H9 (cell line): ENCODE measurements at regions not wholly inside any gene's neighbourhood (a gene's known extent, or its start where the extent isn't known, plus 50 kb on each side); places are given as distances from the start of the nearest gene placed in this dataset.

ENCODE experiments used
- DNase-seq: peaks from one replicate; pipeline ENCODE4 v3.0.0-alpha.2; 2017
- H2AFZ ChIP-seq: one replicate; pipeline ENCODE4 v1.6.1; 2013; ENCODE audit warnings: mild to moderate bottlenecking, low read length, control low read depth, moderate library complexity
- H2AK5ac ChIP-seq: 2 replicates; pipeline ENCODE4 v1.6.1; 2013; ENCODE audit warnings: low read length, control low read depth, mixed read lengths; ENCODE audit not compliant: insufficient read length
- H2BK120ac ChIP-seq: one replicate; pipeline ENCODE4 v1.6.1; 2013; ENCODE audit warnings: low read depth, mild to moderate bottlenecking, low read length, control low read depth, inconsistent platforms; ENCODE audit not compliant: poor library complexity, severe bottlenecking
- H2BK12ac ChIP-seq: 2 replicates; pipeline ENCODE4 v1.6.1; 2013; ENCODE audit warnings: low read length, control low read depth, mixed read lengths, low read depth; ENCODE audit not compliant: insufficient read length
- H2BK15ac ChIP-seq: 2 replicates; pipeline ENCODE4 v1.6.1; 2013; ENCODE audit warnings: low read depth, low read length, control low read depth
- H2BK20ac ChIP-seq: one replicate; pipeline ENCODE4 v1.6.1; 2013; ENCODE audit warnings: low read depth, mild to moderate bottlenecking, low read length, control low read depth, inconsistent platforms; ENCODE audit not compliant: poor library complexity, severe bottlenecking
- H2BK5ac ChIP-seq: 2 replicates; pipeline ENCODE4 v1.6.1; 2013; ENCODE audit warnings: low read length, control low read depth, mixed read lengths; ENCODE audit not compliant: insufficient read length
- H3K14ac ChIP-seq: 2 replicates; pipeline ENCODE4 v1.6.1; 2013; ENCODE audit warnings: low read length, control low read depth; ENCODE audit not compliant: insufficient read depth
- H3K18ac ChIP-seq: 2 replicates; pipeline ENCODE4 v1.6.1; 2013; ENCODE audit warnings: low read depth, mild to moderate bottlenecking, mixed read lengths, low read length, control low read depth; ENCODE audit not compliant: insufficient read length
- H3K23ac ChIP-seq: 2 replicates; pipeline ENCODE4 v1.6.1; 2013; ENCODE audit warnings: low read length, control low read depth, mixed read lengths, low read depth; ENCODE audit not compliant: insufficient read length
- H3K23me2 ChIP-seq: 2 replicates; pipeline ENCODE4 v1.6.1; 2013; ENCODE audit warnings: low read depth, mild to moderate bottlenecking, mixed read lengths, low read length, control low read depth; ENCODE audit not compliant: insufficient read length, poor library complexity, severe bottlenecking
- H3K27ac ChIP-seq: 2 replicates; pipeline ENCODE4 v1.5.1; 2013; ENCODE audit warnings: low read length, control low read depth, mixed read lengths, low read depth; ENCODE audit not compliant: insufficient read length
- H3K27me3 ChIP-seq: 2 replicates; pipeline ENCODE4 v1.6.1; 2013; ENCODE audit warnings: low read length, control low read depth, inconsistent platforms; ENCODE audit not compliant: insufficient read depth
- H3K4ac ChIP-seq: 2 replicates; pipeline ENCODE4 v1.6.1; 2013; ENCODE audit warnings: low read depth, mild to moderate bottlenecking, control low read depth, inconsistent platforms, low read length, moderate library complexity
- H3K4me1 ChIP-seq: 2 replicates; pipeline ENCODE4 v1.6.1; 2013; ENCODE audit warnings: low read length, control low read depth, inconsistent platforms; ENCODE audit not compliant: insufficient read depth
- H3K4me2 ChIP-seq: 2 replicates; pipeline ENCODE4 v1.6.1; 2013; ENCODE audit warnings: low read length, control low read depth, mixed read lengths; ENCODE audit not compliant: insufficient read length, insufficient read depth
- H3K56ac ChIP-seq: 2 replicates; pipeline ENCODE4 v1.6.1; 2013; ENCODE audit warnings: low read depth, mild to moderate bottlenecking, mixed read lengths, low read length, control low read depth; ENCODE audit not compliant: insufficient read length
- H3K79me1 ChIP-seq: 2 replicates; pipeline ENCODE4 v1.6.1; 2013; ENCODE audit warnings: low read depth, mild to moderate bottlenecking, moderate library complexity, low read length, control low read depth, inconsistent platforms; ENCODE audit not compliant: insufficient read depth, poor library complexity, severe bottlenecking
- H3K79me2 ChIP-seq: 2 replicates; pipeline ENCODE4 v1.6.1; 2013; ENCODE audit warnings: low read length, control low read depth, inconsistent platforms; ENCODE audit not compliant: insufficient read depth
- H3K9ac ChIP-seq: 2 replicates; pipeline ENCODE4 v1.6.1; 2013; ENCODE audit warnings: low read length, control low read depth, mixed read lengths; ENCODE audit not compliant: insufficient read length; ENCODE audit errors: extremely low read depth
- H3K9me3 ChIP-seq: one replicate; pipeline ENCODE4 v1.6.1; 2013; ENCODE audit warnings: low read depth, low read length, inconsistent platforms; ENCODE audit not compliant: control insufficient read depth
- H3T11ph ChIP-seq: one replicate; pipeline ENCODE4 v1.6.1; 2013; ENCODE audit warnings: mild to moderate bottlenecking, low read length, control low read depth, inconsistent platforms
- H4K20me1 ChIP-seq: one replicate; pipeline ENCODE4 v1.6.1; 2013; ENCODE audit not compliant: control insufficient read depth, insufficient read length, insufficient read depth
- H4K5ac ChIP-seq: 2 replicates; pipeline ENCODE4 v1.6.1; 2013; ENCODE audit warnings: low read depth, mild to moderate bottlenecking, mixed read lengths, low read length, control low read depth; ENCODE audit not compliant: insufficient read length
- H4K8ac ChIP-seq: replicated peaks from 2 replicates; pipeline ENCODE4 v1.6.1; 2013; ENCODE audit warnings: low read length, control low read depth, mixed read lengths, low read depth; ENCODE audit not compliant: insufficient read length
- H4K91ac ChIP-seq: 2 replicates; pipeline ENCODE4 v1.6.1; 2013; ENCODE audit warnings: low read depth, mild to moderate bottlenecking, moderate library complexity, mixed read lengths, low read length, control low read depth; ENCODE audit not compliant: insufficient read length
- H3K27ac Mint-ChIP-seq, 3 experiments: 2 replicates in 2 of 3; 3 replicates in 1 of 3; pipeline ENCODE4 v1.8.0; 2020 to 2021; ENCODE audit warnings: mixed read lengths in 3 of 3, mild to moderate bottlenecking in 1 of 3, moderate library complexity in 1 of 3
- H3K27me3 Mint-ChIP-seq: 2 replicates; pipeline ENCODE4 v1.8.0; 2021; ENCODE audit warnings: low read depth, mild to moderate bottlenecking, moderate library complexity, mixed read lengths
- H3K36me3 Mint-ChIP-seq, 3 experiments: 2 replicates in 2 of 3; 3 replicates in 1 of 3; pipeline ENCODE4 v1.8.0; 2020 to 2021; ENCODE audit warnings: low read depth in 3 of 3, mixed read lengths in 3 of 3; ENCODE audit not compliant: insufficient read depth in 1 of 3
- H3K4me1 Mint-ChIP-seq, 2 experiments: 2 replicates each; pipeline ENCODE4 v1.8.0; 2020; ENCODE audit warnings: mixed read lengths in 2 of 2
- H3K4me3 Mint-ChIP-seq, 2 experiments: 2 replicates in 1 of 2; 3 replicates in 1 of 2; pipeline ENCODE4 v1.8.0; 2020 to 2021; ENCODE audit warnings: mild to moderate bottlenecking in 2 of 2, mixed read lengths in 2 of 2, moderate library complexity in 1 of 2
- H3K9me3 Mint-ChIP-seq, 2 experiments: 2 replicates in 1 of 2; 3 replicates in 1 of 2; pipeline ENCODE4 v1.8.0; 2020; ENCODE audit warnings: mild to moderate bottlenecking in 2 of 2, mixed read lengths in 2 of 2, moderate library complexity in 1 of 2
- WGBS: extraction: QIAGEN DNeasy Blood & Tissue Kit; methylation state at CpG from one replicate; pipeline ENCODE4 v1.1.7; 2013; ENCODE audit warnings: missing lambda C conversion rate, low lambda C conversion rate, mixed read lengths; ENCODE audit not compliant: insufficient read length; ENCODE audit errors: extremely low coverage; 5-methylcytosine and 5-hydroxymethylcytosine counted together
- TF ChIP-seq, protein P1 (sequence below): fragments of 200-600 bp; sonication (generic); conservative IDR thresholded peaks from 3 replicates; pipeline ENCODE4 v1.8.0; 2021; ENCODE audit warnings: antibody characterized with exemption, mild to moderate bottlenecking

- Histone ChIP-seq H2BK20ac (no peak overlapping the region), H2AFZ (no peak overlapping the region), H3K56ac (no peak overlapping the region), H4K91ac (no peak overlapping the region), H3K18ac (no peak overlapping the region), H3K79me2 (no peaks in the 10 kb centered on the region), H2BK15ac (no peak overlapping the region), H2BK5ac (no peak overlapping the region), H2BK120ac (no peak overlapping the region), H3K9me3 (no peaks in the 10 kb centered on the region), H3K4ac (no peak overlapping the region), H3K9ac (no peak overlapping the region), H3K14ac (no peak overlapping the region), H4K20me1 (no peaks in the 10 kb centered on the region), H3K4me1 (no peaks in the 10 kb centered on the region; the same call in 1 of the 2 replicates), H3T11ph (no peak overlapping the region), H3K79me1 (no peaks in the 10 kb centered on the region), H3K23me2 (no peaks in the 10 kb centered on the region), H2AK5ac (no peak overlapping the region), H3K23ac (no peak overlapping the region), H4K8ac (no peak overlapping the region), H3K27ac (no peak overlapping the region), H4K5ac (no peak overlapping the region), H2BK12ac (no peak overlapping the region), H3K4me2 (no peak overlapping the region), H3K27me3 (no peaks in the 10 kb centered on the region)
- no CpG with 5 or more reads among the region's 2 CpGs for WGBS
- TF ChIP-seq, protein P1, sequence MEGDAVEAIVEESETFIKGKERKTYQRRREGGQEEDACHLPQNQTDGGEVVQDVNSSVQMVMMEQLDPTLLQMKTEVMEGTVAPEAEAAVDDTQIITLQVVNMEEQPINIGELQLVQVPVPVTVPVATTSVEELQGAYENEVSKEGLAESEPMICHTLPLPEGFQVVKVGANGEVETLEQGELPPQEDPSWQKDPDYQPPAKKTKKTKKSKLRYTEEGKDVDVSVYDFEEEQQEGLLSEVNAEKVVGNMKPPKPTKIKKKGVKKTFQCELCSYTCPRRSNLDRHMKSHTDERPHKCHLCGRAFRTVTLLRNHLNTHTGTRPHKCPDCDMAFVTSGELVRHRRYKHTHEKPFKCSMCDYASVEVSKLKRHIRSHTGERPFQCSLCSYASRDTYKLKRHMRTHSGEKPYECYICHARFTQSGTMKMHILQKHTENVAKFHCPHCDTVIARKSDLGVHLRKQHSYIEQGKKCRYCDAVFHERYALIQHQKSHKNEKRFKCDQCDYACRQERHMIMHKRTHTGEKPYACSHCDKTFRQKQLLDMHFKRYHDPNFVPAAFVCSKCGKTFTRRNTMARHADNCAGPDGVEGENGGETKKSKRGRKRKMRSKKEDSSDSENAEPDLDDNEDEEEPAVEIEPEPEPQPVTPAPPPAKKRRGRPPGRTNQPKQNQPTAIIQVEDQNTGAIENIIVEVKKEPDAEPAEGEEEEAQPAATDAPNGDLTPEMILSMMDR = no peak
- Mint-ChIP-seq H3K9me3 (peaks cover 24 to 39% of the 10 kb centered on the region in 2 experiments), H3K27me3 (no peaks in the 10 kb centered on the region; the same call in 1 of the 2 replicates), H3K4me1 (peaks cover 0 to 6% of the 10 kb centered on the region in 2 experiments; a peak in 1 of 4 replicates), H3K4me3 (no peak overlapping the region), H3K36me3 (peaks cover 8 to 26% (median 10%) of the 10 kb centered on the region in 3 experiments), H3K27ac (no peak overlapping the region)
- DNase-seq = no peak
Measured at GRCh38 chr13:48761256-48761655, 107.5 kb downstream of the CYSLTR2 start.
